HUES48 (cell line): ENCODE measurements at regions not wholly inside any gene's neighbourhood (a gene's known extent, or its start where the extent isn't known, plus 50 kb on each side); places are given as distances from the start of the nearest gene placed in this dataset.

Experiments used
- H3K27ac ChIP-seq: one replicate; pipeline ENCODE4 v1.7.0; 2013; ENCODE audit warnings: low read depth, low read length, inconsistent platforms
- H3K27me3 ChIP-seq: 2 replicates; pipeline ENCODE4 v1.6.1; 2013; ENCODE audit warnings: mild to moderate bottlenecking, low read length; ENCODE audit not compliant: control insufficient read depth, insufficient read depth
- H3K36me3 ChIP-seq: 2 replicates; pipeline ENCODE4 v1.6.1; 2013; ENCODE audit warnings: low read length; ENCODE audit not compliant: control insufficient read depth, insufficient read depth
- H3K4me1 ChIP-seq: 2 replicates; pipeline ENCODE4 v1.6.1; 2013; ENCODE audit warnings: mild to moderate bottlenecking, low read length; ENCODE audit not compliant: control insufficient read depth, insufficient read depth
- H3K4me3 ChIP-seq: 2 replicates; pipeline ENCODE4 v1.5.1; 2013; ENCODE audit warnings: mild to moderate bottlenecking, low read depth, low read length
- H3K9ac ChIP-seq: 2 replicates; pipeline ENCODE4 v1.6.1; 2013; ENCODE audit warnings: mild to moderate bottlenecking, low read depth, low read length, moderate library complexity
- H3K9me3 ChIP-seq: 2 replicates; pipeline ENCODE4 v1.6.1; 2013; ENCODE audit warnings: low read length; ENCODE audit not compliant: control insufficient read depth, insufficient read depth

DNA sequence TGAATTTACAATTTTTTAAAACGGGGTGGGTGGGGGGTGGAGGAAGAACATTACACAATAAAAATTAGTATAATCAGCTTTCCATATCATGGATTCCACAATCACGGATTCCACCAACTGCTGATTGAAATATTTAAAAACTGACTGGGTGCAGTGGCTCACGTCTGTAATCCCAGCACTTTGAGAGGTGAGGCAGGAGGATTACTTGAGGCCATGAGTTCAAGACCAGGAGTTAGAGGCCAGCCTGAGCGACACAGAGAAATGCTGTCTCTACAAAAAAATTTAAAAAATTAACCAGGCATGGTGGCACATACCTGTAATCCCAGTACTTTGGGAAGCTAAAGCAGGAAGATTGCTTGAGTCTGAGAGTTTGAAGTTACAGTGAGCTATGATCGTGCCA is 254.7 kb downstream of the ATG4C start:
- H3K36me3 ChIP-seq = no peaks in the 10 kb centered on the region
- H3K4me1 ChIP-seq = peaks cover 15% of the 10 kb centered on the region; the same call in 1 of the 2 replicates
- H3K9me3 ChIP-seq = no peaks in the 10 kb centered on the region
- no peak overlapping the region for H3K27ac ChIP-seq
- no peaks in the 10 kb centered on the region for H3K27me3 ChIP-seq
- no peak overlapping the region for H3K9ac ChIP-seq
- no peak overlapping the region for H3K4me3 ChIP-seq

DNA sequence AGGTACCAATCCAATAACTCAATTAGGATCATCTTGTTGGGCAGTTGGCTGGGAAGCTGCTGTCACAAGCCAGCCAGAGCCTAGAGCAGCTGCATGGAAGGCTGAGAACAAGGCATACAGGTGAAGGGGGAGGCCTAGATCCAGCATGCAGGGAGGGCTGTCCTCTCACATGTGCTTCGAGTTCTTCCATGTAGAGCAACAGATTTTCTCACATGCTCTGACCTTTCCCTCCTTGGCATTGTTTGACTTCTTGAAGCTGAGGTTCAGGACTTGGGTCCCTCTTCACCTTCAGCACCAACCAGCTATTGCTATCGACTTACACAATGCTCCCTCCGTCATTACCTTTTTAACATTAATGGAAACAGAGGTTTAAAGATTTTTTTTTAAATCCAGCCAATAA is 257.7 kb downstream of the ATG4C start:
- Histone ChIP-seq H3K27me3 (no peaks in the 10 kb centered on the region), H3K9ac (no peak overlapping the region), H3K36me3 (no peaks in the 10 kb centered on the region), H3K4me3 (no peak overlapping the region), H3K4me1 (peaks cover 15% of the 10 kb centered on the region; the same call in 1 of the 2 replicates), H3K27ac (peak overlapping the region; percentile 25), H3K9me3 (no peaks in the 10 kb centered on the region)

- H3K36me3 ChIP-seq = no peaks in the 10 kb centered on the region
- H3K9me3 ChIP-seq = no peaks in the 10 kb centered on the region
- peak overlapping the region; percentile 25 for H3K27ac ChIP-seq
- H3K27me3 ChIP-seq = no peaks in the 10 kb centered on the region
- no peak overlapping the region for H3K9ac ChIP-seq
- peaks cover 15% of the 10 kb centered on the region; the same call in 1 of the 2 replicates for H3K4me1 ChIP-seq
- no peak overlapping the region for H3K4me3 ChIP-seq
Observed at GRCh38 chr1:63042278-63042677, 258.3 kb downstream of the ATG4C start.

- no peaks in the 10 kb centered on the region for H3K36me3 ChIP-seq
- H3K4me1 ChIP-seq = peaks cover 14% of the 10 kb centered on the region; the same call in 1 of the 2 replicates
- no peaks in the 10 kb centered on the region for H3K27me3 ChIP-seq
- no peak overlapping the region for H3K27ac ChIP-seq
- H3K4me3 ChIP-seq = no peak overlapping the region
- no peaks in the 10 kb centered on the region for H3K9me3 ChIP-seq
- H3K9ac ChIP-seq = no peak overlapping the region
Observed at GRCh38 chr1:63046539-63046938, 262.6 kb downstream of the ATG4C start.

GRCh38 chr1:63049135-63049534 is 265.2 kb downstream of the ATG4C start:
- no peak overlapping the region for H3K4me3 ChIP-seq
- no peaks in the 10 kb centered on the region for H3K4me1 ChIP-seq
- H3K36me3 ChIP-seq = no peaks in the 10 kb centered on the region
- H3K27ac ChIP-seq = no peak overlapping the region
- no peak overlapping the region for H3K9ac ChIP-seq
- no peaks in the 10 kb centered on the region for H3K27me3 ChIP-seq
- H3K9me3 ChIP-seq = no peaks in the 10 kb centered on the region

- Histone ChIP-seq H3K4me1 (no peaks in the 10 kb centered on the region), H3K4me3 (no peak overlapping the region), H3K36me3 (no peaks in the 10 kb centered on the region), H3K9ac (no peak overlapping the region), H3K27ac (no peak overlapping the region), H3K27me3 (no peaks in the 10 kb centered on the region), H3K9me3 (no peaks in the 10 kb centered on the region)
Observed at GRCh38 chr1:63051356-63051755, 267.4 kb downstream of the ATG4C start.

DNA sequence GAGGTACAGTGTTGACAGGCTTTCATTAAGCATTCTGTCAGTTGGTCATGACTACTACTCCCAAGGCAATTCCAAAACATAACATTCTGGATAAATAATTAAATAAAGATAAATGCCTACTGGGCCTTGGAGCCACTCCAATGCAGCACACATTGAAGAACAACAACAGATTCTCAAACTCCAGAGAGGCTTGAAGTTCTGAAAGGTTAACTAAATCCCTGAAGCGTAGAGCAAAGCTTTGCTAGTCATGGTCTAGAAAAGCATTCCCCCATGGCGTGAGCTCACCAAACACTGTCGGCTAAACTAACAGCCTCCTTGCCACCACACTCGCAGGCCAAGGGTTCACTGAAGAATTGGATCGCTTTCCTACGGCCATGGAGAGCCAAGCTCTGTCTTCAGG is 268.0 kb downstream of the ATG4C start:
- H3K9me3 ChIP-seq = no peaks in the 10 kb centered on the region
- no peak overlapping the region for H3K9ac ChIP-seq
- no peak overlapping the region for H3K27ac ChIP-seq
- H3K27me3 ChIP-seq = no peaks in the 10 kb centered on the region
- H3K4me3 ChIP-seq = no peak overlapping the region
- H3K36me3 ChIP-seq = no peaks in the 10 kb centered on the region
- H3K4me1 ChIP-seq = no peaks in the 10 kb centered on the region

DNA sequence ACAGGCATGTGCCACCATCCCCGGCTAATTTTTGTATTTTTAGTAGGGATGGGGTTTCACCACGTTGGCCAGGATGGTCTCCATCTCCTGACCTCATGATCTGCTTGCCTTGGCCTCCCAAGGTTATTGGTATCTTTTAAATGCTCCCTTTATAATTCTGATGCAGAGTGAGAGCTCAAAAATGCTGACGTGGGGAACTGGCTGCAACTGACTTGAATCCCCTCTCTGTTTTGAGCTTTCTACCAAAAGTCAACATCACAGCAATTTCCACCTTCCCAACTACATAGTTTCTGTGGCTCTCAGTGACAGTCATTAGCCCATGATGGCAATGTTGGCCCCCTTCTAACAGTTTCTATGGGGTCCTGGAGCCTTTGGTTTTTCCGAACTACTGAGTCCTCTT is 268.2 kb upstream of the FOXD3 start:
- no peaks in the 10 kb centered on the region for H3K4me1 ChIP-seq
- H3K27ac ChIP-seq = no peak overlapping the region
- H3K36me3 ChIP-seq = no peaks in the 10 kb centered on the region
- no peaks in the 10 kb centered on the region for H3K27me3 ChIP-seq
- H3K9me3 ChIP-seq = no peaks in the 10 kb centered on the region
- H3K4me3 ChIP-seq = no peak overlapping the region
- no peak overlapping the region for H3K9ac ChIP-seq

DNA sequence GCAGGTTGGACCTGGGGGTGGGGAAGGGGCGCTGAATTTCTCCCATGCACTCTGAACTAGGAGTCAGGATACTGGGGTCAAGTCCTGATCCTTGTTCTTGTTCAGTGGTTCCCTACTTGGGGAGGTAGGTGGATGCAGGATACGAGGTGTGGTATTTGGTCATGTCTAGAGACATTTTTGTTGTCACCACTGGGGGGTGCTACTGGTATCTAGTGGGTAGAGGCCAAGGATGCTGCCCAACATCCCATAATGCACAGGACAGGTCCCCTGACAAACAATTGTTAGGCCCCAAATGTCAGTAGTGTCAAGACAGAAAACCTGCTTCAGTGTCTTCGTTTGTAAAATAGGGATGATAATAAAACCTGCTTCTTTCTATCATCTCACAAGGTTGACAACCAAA is 259.0 kb upstream of the FOXD3 start:
- H3K4me1 ChIP-seq = 0 out of 2 replicates have a peak, but pooled peaks cover 8% of the 10 kb centered on the region
- H3K9me3 ChIP-seq = no peaks in the 10 kb centered on the region
- H3K4me3 ChIP-seq = no peak overlapping the region

GRCh38 chr1:63064135-63064534 is 258.2 kb upstream of the FOXD3 start:
- Histone ChIP-seq H3K4me3 (no peak overlapping the region), H3K36me3 (no peaks in the 10 kb centered on the region), H3K27me3 (no peaks in the 10 kb centered on the region), H3K9ac (no peak overlapping the region), H3K9me3 (no peaks in the 10 kb centered on the region), H3K27ac (no peak overlapping the region), H3K4me1 (0 out of 2 replicates have a peak, but pooled peaks cover 8% of the 10 kb centered on the region)

More for the DNA sequence above, 259.0 kb upstream of the FOXD3 start:
- H3K36me3 ChIP-seq = no peaks in the 10 kb centered on the region
- no peak overlapping the region for H3K9ac ChIP-seq
- H3K27me3 ChIP-seq = no peaks in the 10 kb centered on the region
- H3K27ac ChIP-seq = no peak overlapping the region

DNA sequence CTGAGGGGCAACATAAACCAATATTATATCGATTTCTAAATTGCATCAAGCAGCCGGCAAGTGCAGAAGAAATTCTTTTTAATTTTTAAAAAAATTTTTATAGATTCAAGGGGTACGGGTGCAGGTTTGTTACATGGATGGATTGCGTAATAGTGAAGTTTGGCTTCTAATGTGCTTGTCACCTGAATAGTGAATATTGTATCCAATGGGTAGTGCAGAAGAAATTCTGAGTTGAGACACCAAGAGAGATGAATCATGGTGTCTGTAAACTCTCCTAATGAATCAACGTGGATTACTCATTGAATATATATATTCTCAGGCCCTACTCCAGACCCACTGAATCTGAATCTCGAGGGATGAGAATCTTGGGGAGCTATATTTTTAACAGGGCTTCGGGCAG is 253.7 kb upstream of the FOXD3 start:
- Histone ChIP-seq H3K27ac (no peak overlapping the region), H3K27me3 (peaks cover 19% of the 10 kb centered on the region), H3K36me3 (no peaks in the 10 kb centered on the region), H3K4me3 (no peak overlapping the region), H3K9ac (no peak overlapping the region), H3K9me3 (no peaks in the 10 kb centered on the region), H3K4me1 (peaks cover 12% of the 10 kb centered on the region)

- Histone ChIP-seq H3K27ac (no peak overlapping the region), H3K9ac (no peak overlapping the region), H3K4me3 (no peak overlapping the region), H3K4me1 (peaks cover 13% of the 10 kb centered on the region), H3K27me3 (peaks cover 25% of the 10 kb centered on the region), H3K36me3 (no peaks in the 10 kb centered on the region), H3K9me3 (no peaks in the 10 kb centered on the region)
Observed at GRCh38 chr1:63069214-63069613, 253.2 kb upstream of the FOXD3 start.
